Tibial nerve (tissue), 4 donors: ENCODE measurements at regions not wholly inside any gene's neighbourhood (a gene's known extent, or its start where the extent isn't known, plus 50 kb on each side); places are given as distances from the start of the nearest gene placed in this dataset.

Source experiments
- DNase-seq, 2 donors: peaks; one replicate each; pipeline ENCODE4 v3.0.0-alpha.2; 2019; ENCODE audit warnings: low spot score in 2 of 2
- H3K27ac ChIP-seq, 4 donors: fragments of 200-600 bp; sonication (generic) in 3 of 4; one replicate each; pipeline ENCODE4 v1.5.1; 2017 to 2019; ENCODE audit warnings: mild to moderate bottlenecking in 1 of 4
- H3K27me3 ChIP-seq, 2 donors: fragments of 200-600 bp; sonication (generic) in 1 of 2; one replicate each; pipeline versions ENCODE4 v1.5.1 to v1.6.0; 2017 to 2019
- H3K36me3 ChIP-seq, 3 donors: fragments of 200-600 bp; sonication (generic); one replicate each; pipeline ENCODE4 v1.5.1; 2018 to 2019
- H3K4me1 ChIP-seq, 4 donors: fragments of 200-600 bp; sonication (generic) in 3 of 4; one replicate each; pipeline ENCODE4 v1.5.1; 2017 to 2019
- H3K4me3 ChIP-seq, 4 donors: fragments of 200-600 bp; sonication (generic) in 3 of 4; one replicate each; pipeline ENCODE4 v1.5.1; 2017 to 2019; ENCODE audit warnings: mild to moderate bottlenecking in 1 of 4, moderate library complexity in 1 of 4
- H3K9me3 ChIP-seq, 4 donors: fragments of 200-600 bp; sonication (generic) in 3 of 4; one replicate each; pipeline ENCODE4 v1.5.1; 2017 to 2019
- EP300 ChIP-seq, 2 donors: sonication (generic); formaldehyde crosslinking; IDR thresholded peaks; one replicate each; pipeline ENCODE4 v1.6.1; 2017; ENCODE audit warnings: antibody characterized with exemption in 2 of 2, mild to moderate bottlenecking in 1 of 2
- POLR2A ChIP-seq, 2 donors: fragments of 450-650 bp; IDR thresholded peaks; one replicate each; pipeline ENCODE4 v1.6.1; 2017; ENCODE audit warnings: antibody characterized with exemption in 2 of 2, mild to moderate bottlenecking in 2 of 2, moderate library complexity in 2 of 2
- WGBS, 2 donors: methylation state at CpG; one replicate each; pipeline ENCODE4 v1.1.5; 2018; 5-methylcytosine and 5-hydroxymethylcytosine counted together
- TF ChIP-seq, protein P1 (sequence below), 5 experiments: fragments of 200-600 bp in 3 of 5; fragments of 450-650 bp in 2 of 5; sonication (generic) in 3 of 5; IDR thresholded peaks; one replicate each; pipeline ENCODE4 v1.5.1; 2016 to 2019; ENCODE audit warnings: antibody characterized with exemption in 5 of 5, mild to moderate bottlenecking in 3 of 5, moderate library complexity in 2 of 5

DNA sequence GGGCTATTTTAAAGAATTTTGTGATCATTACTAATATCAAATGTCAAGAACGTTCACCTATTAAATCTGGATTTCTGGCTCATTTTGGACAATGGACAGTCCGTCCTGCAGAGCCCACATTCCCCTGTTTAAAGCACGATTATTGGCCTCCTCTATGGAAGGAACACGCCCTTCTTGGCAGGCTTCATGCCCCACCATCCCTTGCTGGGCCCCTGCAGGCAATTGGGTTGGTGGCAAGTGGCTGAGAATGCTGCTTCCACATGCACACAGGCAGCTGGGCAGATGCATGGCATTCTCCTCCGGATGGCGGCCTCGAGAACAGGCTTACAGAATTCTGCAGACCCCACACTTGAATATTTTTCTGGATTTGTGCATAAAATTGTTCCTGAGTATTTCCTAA lies 305.8 kb upstream of the MKI67 start:
- H3K9me3 ChIP-seq = no peaks in the 10 kb centered on the region
- DNase-seq = no peak

DNA sequence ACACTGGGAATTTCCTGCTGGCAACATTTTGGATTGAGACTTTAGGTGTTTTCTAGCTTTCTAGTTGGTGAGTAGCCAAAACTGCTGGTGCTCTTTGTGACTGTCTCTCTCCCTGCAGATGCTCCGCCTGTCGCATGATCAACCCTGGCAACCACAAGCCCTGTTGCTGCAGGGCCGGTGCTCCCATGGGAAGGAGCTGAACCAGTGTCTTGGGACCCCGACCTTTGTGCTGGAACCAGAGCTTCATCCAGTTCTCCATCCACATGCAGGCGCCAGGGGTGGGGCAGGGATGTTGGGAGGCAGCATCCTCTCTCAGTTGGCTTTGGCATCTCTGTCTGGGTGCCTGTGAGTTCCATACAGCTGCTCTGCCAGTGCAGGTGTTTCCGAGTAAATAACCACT lies 306.2 kb upstream of the MKI67 start:
- TF ChIP-seq POLR2A (IDR thresholded peaks at IDR 0.05) (no peak), EP300 (IDR thresholded peaks at IDR 0.05) (no peak)
- TF ChIP-seq, protein P1, sequence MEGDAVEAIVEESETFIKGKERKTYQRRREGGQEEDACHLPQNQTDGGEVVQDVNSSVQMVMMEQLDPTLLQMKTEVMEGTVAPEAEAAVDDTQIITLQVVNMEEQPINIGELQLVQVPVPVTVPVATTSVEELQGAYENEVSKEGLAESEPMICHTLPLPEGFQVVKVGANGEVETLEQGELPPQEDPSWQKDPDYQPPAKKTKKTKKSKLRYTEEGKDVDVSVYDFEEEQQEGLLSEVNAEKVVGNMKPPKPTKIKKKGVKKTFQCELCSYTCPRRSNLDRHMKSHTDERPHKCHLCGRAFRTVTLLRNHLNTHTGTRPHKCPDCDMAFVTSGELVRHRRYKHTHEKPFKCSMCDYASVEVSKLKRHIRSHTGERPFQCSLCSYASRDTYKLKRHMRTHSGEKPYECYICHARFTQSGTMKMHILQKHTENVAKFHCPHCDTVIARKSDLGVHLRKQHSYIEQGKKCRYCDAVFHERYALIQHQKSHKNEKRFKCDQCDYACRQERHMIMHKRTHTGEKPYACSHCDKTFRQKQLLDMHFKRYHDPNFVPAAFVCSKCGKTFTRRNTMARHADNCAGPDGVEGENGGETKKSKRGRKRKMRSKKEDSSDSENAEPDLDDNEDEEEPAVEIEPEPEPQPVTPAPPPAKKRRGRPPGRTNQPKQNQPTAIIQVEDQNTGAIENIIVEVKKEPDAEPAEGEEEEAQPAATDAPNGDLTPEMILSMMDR (IDR thresholded peaks at IDR 0.05) = no peak
- DNase-seq = no peak
- 88 to 91% methylated on average over 5 to 6 of the region's 6 CpGs for WGBS, 2 donors
- Histone ChIP-seq H3K36me3 (no peaks in the 10 kb centered on the region), H3K4me1 (no peaks in the 10 kb centered on the region), H3K27ac (no peak overlapping the region), H3K4me3 (no peak overlapping the region), H3K27me3 (no peaks in the 10 kb centered on the region), H3K9me3 (no peaks in the 10 kb centered on the region)

More for the DNA sequence above, 305.8 kb upstream of the MKI67 start:
- no peaks in the 10 kb centered on the region for H3K27me3 ChIP-seq
- no peaks in the 10 kb centered on the region for H3K36me3 ChIP-seq
- WGBS, 2 donors = 70 to 74% methylated on average over 7 of the region's 7 CpGs
- H3K27ac ChIP-seq = no peak overlapping the region
- H3K4me3 ChIP-seq = no peak overlapping the region
- no peaks in the 10 kb centered on the region for H3K4me1 ChIP-seq
- TF ChIP-seq POLR2A (IDR thresholded peaks at IDR 0.05) (no peak), EP300 (IDR thresholded peaks at IDR 0.05) (no peak)
- TF ChIP-seq, protein P1 (IDR thresholded peaks at IDR 0.05) = no peak

DNA sequence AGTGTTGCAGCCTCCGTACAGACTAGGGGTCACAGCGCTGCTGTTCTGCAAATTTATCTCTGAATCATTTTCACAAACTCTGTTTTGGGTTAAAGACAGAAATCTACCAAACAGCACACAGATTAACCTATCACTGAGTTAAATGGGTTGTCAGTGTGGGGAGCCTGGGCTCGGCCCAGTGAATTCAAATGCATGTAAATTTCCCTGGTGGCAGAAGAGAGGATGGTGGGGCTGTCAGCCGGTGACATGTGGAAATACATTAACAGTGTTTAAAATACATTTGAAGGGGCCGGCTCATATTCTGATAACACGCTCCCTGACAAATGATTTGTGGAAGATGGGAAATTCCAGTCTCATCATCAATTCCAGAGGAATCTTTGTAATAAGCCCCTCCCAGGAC lies 309.6 kb upstream of the MKI67 start:
- H3K36me3 ChIP-seq = no peaks in the 10 kb centered on the region
- H3K9me3 ChIP-seq = no peaks in the 10 kb centered on the region
- WGBS, 2 donors = 51 to 52% methylated on average over 6 of the region's 6 CpGs
- H3K27ac ChIP-seq = no peak overlapping the region
- no peaks in the 10 kb centered on the region for H3K4me1 ChIP-seq
- no peak overlapping the region for H3K4me3 ChIP-seq
- TF ChIP-seq, protein P1 (IDR thresholded peaks at IDR 0.05) = no peak
- no peak for TF ChIP-seq EP300 (IDR thresholded peaks at IDR 0.05)
- TF ChIP-seq POLR2A (IDR thresholded peaks at IDR 0.05) = no peak
- DNase-seq = no peak
- no peaks in the 10 kb centered on the region for H3K27me3 ChIP-seq

DNA sequence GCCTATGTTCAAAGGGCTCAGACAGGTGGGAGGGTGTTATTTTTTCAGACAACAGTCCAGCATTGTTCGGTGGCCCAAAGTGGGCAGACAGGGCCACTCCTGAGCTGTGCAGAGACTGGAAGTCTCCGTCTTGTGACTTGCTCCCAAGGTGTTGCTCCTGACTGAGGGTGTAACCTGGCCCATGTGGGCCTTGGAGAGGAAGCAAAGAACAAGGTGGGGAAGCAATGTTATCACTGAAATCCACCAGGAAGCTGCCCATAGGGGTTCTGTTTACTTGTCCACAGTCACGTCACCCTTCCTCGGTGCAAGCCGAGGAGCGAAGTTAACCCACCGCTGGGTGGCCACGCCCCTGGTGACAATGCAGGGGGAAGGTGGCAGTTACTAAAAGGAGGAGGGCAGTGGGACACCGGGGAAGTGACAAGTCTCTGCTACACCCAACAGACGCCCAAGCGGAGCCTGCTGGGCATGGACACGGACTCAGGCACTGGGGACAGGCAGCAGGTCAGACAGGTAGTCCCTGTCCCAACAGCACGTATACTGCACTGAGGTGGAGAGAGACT lies 311.6 kb upstream of the MKI67 start:
- no peaks in the 10 kb centered on the region for H3K4me1 ChIP-seq
- no peaks in the 10 kb centered on the region for H3K36me3 ChIP-seq
- H3K4me3 ChIP-seq = no peak overlapping the region
- H3K9me3 ChIP-seq = peaks cover 0 to 6% (median 0%) of the 10 kb centered on the region in 4 donors
- H3K27ac ChIP-seq = no peak overlapping the region
- WGBS, 2 donors = 84 to 89% methylated on average over 13 of the region's 13 CpGs
- TF ChIP-seq EP300 (IDR thresholded peaks at IDR 0.05) = no peak
- TF ChIP-seq POLR2A (IDR thresholded peaks at IDR 0.05) = no peak
- TF ChIP-seq, protein P1 (IDR thresholded peaks at IDR 0.05) = no peak
- no peaks in the 10 kb centered on the region for H3K27me3 ChIP-seq
- DNase-seq = no peak

DNA sequence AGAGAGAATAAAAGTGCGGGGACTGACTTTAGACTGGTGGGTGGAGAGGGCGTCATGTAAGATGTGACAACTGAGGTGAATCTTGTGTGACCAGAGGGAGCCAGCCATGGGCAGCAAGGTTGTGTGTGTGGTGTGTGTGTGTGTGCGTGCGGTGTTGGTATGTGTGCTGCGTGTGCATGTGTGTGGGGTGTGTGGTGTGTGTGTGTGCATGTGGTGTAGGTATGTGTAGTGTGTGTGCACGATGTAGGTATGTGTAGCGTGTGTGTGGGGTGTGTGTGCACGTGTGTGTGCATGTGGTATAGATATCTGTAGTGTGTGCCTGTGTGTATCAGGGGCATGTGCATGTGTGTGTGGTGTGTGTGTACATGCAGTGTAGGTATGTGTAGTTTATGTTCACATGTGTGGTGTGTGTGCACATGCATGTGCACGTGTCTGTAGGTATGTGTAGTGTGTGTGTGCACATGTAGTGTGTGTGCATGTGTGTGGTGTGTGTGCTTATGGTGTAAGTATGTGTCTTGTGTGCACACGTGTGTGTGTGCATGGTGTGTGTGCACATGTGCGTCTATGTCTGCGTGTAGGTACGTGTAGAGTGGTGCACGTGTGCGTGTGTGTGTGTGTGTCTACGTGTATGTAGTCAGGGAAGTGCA lies 312.3 kb upstream of the MKI67 start:
- Histone ChIP-seq H3K27ac (no peak overlapping the region), H3K9me3 (peaks cover 0 to 6% (median 0%) of the 10 kb centered on the region in 4 donors), H3K4me3 (no peak overlapping the region), H3K4me1 (no peaks in the 10 kb centered on the region), H3K36me3 (no peaks in the 10 kb centered on the region), H3K27me3 (no peaks in the 10 kb centered on the region)
- DNase-seq = no peak
- TF ChIP-seq EP300 (IDR thresholded peaks at IDR 0.05) = no peak
- TF ChIP-seq POLR2A (IDR thresholded peaks at IDR 0.05) = no peak
- TF ChIP-seq, protein P1 (IDR thresholded peaks at IDR 0.05) = no peak
- WGBS, 2 donors = 90 to 91% methylated on average over 16 of the region's 16 CpGs
